HUES48 (cell line): ENCODE measurements at regions not wholly inside any gene's neighbourhood (a gene's known extent, or its start where the extent isn't known, plus 50 kb on each side); places are given as distances from the start of the nearest gene placed in this dataset.
"Not testable (repeated sequence)": the region's sequence is repeated elsewhere in the genome, so short reads cannot be mapped to it uniquely, and the experiment has no call there.

ENCODE experiments used
- H3K27ac ChIP-seq: one replicate; pipeline ENCODE4 v1.7.0; 2013; ENCODE audit warnings: low read depth, low read length, inconsistent platforms
- H3K27me3 ChIP-seq: 2 replicates; pipeline ENCODE4 v1.6.1; 2013; ENCODE audit warnings: mild to moderate bottlenecking, low read length; ENCODE audit not compliant: control insufficient read depth, insufficient read depth
- H3K36me3 ChIP-seq: 2 replicates; pipeline ENCODE4 v1.6.1; 2013; ENCODE audit warnings: low read length; ENCODE audit not compliant: control insufficient read depth, insufficient read depth
- H3K4me1 ChIP-seq: 2 replicates; pipeline ENCODE4 v1.6.1; 2013; ENCODE audit warnings: mild to moderate bottlenecking, low read length; ENCODE audit not compliant: control insufficient read depth, insufficient read depth
- H3K4me3 ChIP-seq: 2 replicates; pipeline ENCODE4 v1.5.1; 2013; ENCODE audit warnings: mild to moderate bottlenecking, low read depth, low read length
- H3K9ac ChIP-seq: 2 replicates; pipeline ENCODE4 v1.6.1; 2013; ENCODE audit warnings: mild to moderate bottlenecking, low read depth, low read length, moderate library complexity
- H3K9me3 ChIP-seq: 2 replicates; pipeline ENCODE4 v1.6.1; 2013; ENCODE audit warnings: low read length; ENCODE audit not compliant: control insufficient read depth, insufficient read depth

- H3K27ac ChIP-seq = no peak overlapping the region
These were observed 57.8 kb upstream of the TPP2 start for GRCh38 chr13:102538938-102539337.

GRCh38 chr13:102536695-102537485, 59.9 kb upstream of the TPP2 start:
- Histone ChIP-seq H3K4me1 (no peaks in the 10 kb centered on the region), H3K27me3 (no peaks in the 10 kb centered on the region), H3K9ac (no peak overlapping the region), H3K4me3 (no peak overlapping the region), H3K9me3 (no peaks in the 10 kb centered on the region), H3K36me3 (no peaks in the 10 kb centered on the region), H3K27ac (no peak overlapping the region)

More at GRCh38 chr13:102538938-102539337, 57.8 kb upstream of the TPP2 start:
- Histone ChIP-seq H3K36me3 (no peaks in the 10 kb centered on the region), H3K9me3 (no peaks in the 10 kb centered on the region), H3K4me1 (no peaks in the 10 kb centered on the region), H3K9ac (no peak overlapping the region), H3K27me3 (no peaks in the 10 kb centered on the region), H3K4me3 (no peak overlapping the region)

- no peak overlapping the region for H3K4me3 ChIP-seq
- no peaks in the 10 kb centered on the region for H3K4me1 ChIP-seq
- H3K9me3 ChIP-seq = no peaks in the 10 kb centered on the region
- H3K27me3 ChIP-seq = no peaks in the 10 kb centered on the region
- H3K36me3 ChIP-seq = no peaks in the 10 kb centered on the region
- H3K9ac ChIP-seq = no peak overlapping the region
- no peak overlapping the region for H3K27ac ChIP-seq
These were observed 60.6 kb upstream of the TPP2 start for GRCh38 chr13:102536196-102536595.

- Histone ChIP-seq H3K9me3 (no peaks in the 10 kb centered on the region), H3K36me3 (no peaks in the 10 kb centered on the region), H3K27ac (no peak overlapping the region), H3K4me3 (no peak overlapping the region), H3K4me1 (peaks cover 6% of the 10 kb centered on the region; the same call in 1 of the 2 replicates), H3K9ac (no peak overlapping the region), H3K27me3 (no peaks in the 10 kb centered on the region)
These were observed 66.0 kb upstream of the TPP2 start for GRCh38 chr13:102530751-102531150.

- H3K27ac ChIP-seq, H3K9ac ChIP-seq, H3K4me1 ChIP-seq, H3K27me3 ChIP-seq, H3K9me3 ChIP-seq, H3K36me3 ChIP-seq, H3K4me3 ChIP-seq: not testable (repeated sequence)
These were observed 74.5 kb upstream of the TPP2 start for GRCh38 chr13:102522251-102522650.

GRCh38 chr13:102517959-102518358, 78.8 kb upstream of the TPP2 start:
- peaks cover 9% of the 10 kb centered on the region; the same call in 1 of the 2 replicates for H3K9me3 ChIP-seq
- H3K27me3 ChIP-seq = no peaks in the 10 kb centered on the region
- no peaks in the 10 kb centered on the region for H3K4me1 ChIP-seq
- no peaks in the 10 kb centered on the region for H3K36me3 ChIP-seq
- no peak overlapping the region for H3K27ac ChIP-seq
- H3K9ac ChIP-seq = no peak overlapping the region
- H3K4me3 ChIP-seq = no peak overlapping the region

GRCh38 chr13:102510072-102510471, 86.7 kb upstream of the TPP2 start:
- Histone ChIP-seq H3K27ac (no peak overlapping the region), H3K27me3 (no peaks in the 10 kb centered on the region), H3K9ac (no peak overlapping the region), H3K36me3 (no peaks in the 10 kb centered on the region), H3K9me3 (no peaks in the 10 kb centered on the region; the same call in 1 of the 2 replicates), H3K4me3 (no peak overlapping the region), H3K4me1 (no peaks in the 10 kb centered on the region)

GRCh38 chr13:102508411-102508810, 88.4 kb upstream of the TPP2 start:
- H3K4me3 ChIP-seq = no peak overlapping the region
- no peaks in the 10 kb centered on the region for H3K36me3 ChIP-seq
- H3K9me3 ChIP-seq = no peaks in the 10 kb centered on the region; the same call in 1 of the 2 replicates
- peaks cover 4% of the 10 kb centered on the region; the same call in 1 of the 2 replicates for H3K4me1 ChIP-seq
- no peak overlapping the region for H3K27ac ChIP-seq
- H3K9ac ChIP-seq = no peak overlapping the region
- H3K27me3 ChIP-seq = no peaks in the 10 kb centered on the region

- H3K27me3 ChIP-seq = no peaks in the 10 kb centered on the region
- H3K4me1 ChIP-seq = peaks cover 27% of the 10 kb centered on the region
- no peak overlapping the region for H3K9ac ChIP-seq
- no peaks in the 10 kb centered on the region for H3K36me3 ChIP-seq
- no peak overlapping the region for H3K27ac ChIP-seq
- H3K9me3 ChIP-seq = no peaks in the 10 kb centered on the region
- H3K4me3 ChIP-seq = no peak overlapping the region
These were observed 92.8 kb upstream of the TPP2 start for GRCh38 chr13:102504002-102504401.

- H3K36me3 ChIP-seq = no peaks in the 10 kb centered on the region
- H3K4me3 ChIP-seq = peak overlapping the region; percentile 29; the same call in 1 of the 2 replicates
- peaks cover 28% of the 10 kb centered on the region for H3K4me1 ChIP-seq
- no peaks in the 10 kb centered on the region for H3K27me3 ChIP-seq
- H3K27ac ChIP-seq = peak overlapping the region; percentile 81
- no peaks in the 10 kb centered on the region for H3K9me3 ChIP-seq
- no peak overlapping the region for H3K9ac ChIP-seq
These were observed 93.8 kb upstream of the FGF14 start for GRCh38 chr13:102495663-102496062.

GRCh38 chr13:102487330-102487729, 85.5 kb upstream of the FGF14 start:
- no peaks in the 10 kb centered on the region for H3K27me3 ChIP-seq
- H3K27ac ChIP-seq = no peak overlapping the region
- H3K4me1 ChIP-seq = no peaks in the 10 kb centered on the region
- H3K9ac ChIP-seq = no peak overlapping the region
- no peaks in the 10 kb centered on the region for H3K9me3 ChIP-seq
- H3K4me3 ChIP-seq = no peak overlapping the region
- H3K36me3 ChIP-seq = no peaks in the 10 kb centered on the region
